Ureter (tissue), 1 donor: ENCODE measurements at regions not wholly inside any gene's neighbourhood (a gene's known extent, or its start where the extent isn't known, plus 50 kb on each side); places are given as distances from the start of the nearest gene placed in this dataset.

ENCODE experiments used
- DNase-seq: peaks from one replicate; pipeline ENCODE4 v3.0.0-alpha.2; 2020; ENCODE audit warnings: low spot score
- donor health status: DM: yes; HTN: yes; CAD: no.

GRCh38 chr16:14337303-14338191, 266.4 kb downstream of the MRTFB start:
- no peak for DNase-seq

GRCh38 chr16:14335297-14335696, 264.2 kb downstream of the MRTFB start:
- no peak for DNase-seq

GRCh38 chr16:14334366-14335080, 263.4 kb downstream of the MRTFB start:
- DNase-seq, result no peak

- DNase-seq, result no peak
Observed at GRCh38 chr16:14333361-14333760, 262.2 kb downstream of the MRTFB start.

GRCh38 chr16:14331020-14331419, 259.9 kb downstream of the MRTFB start:
- DNase-seq, result no peak

- no peak for DNase-seq
Observed at GRCh38 chr16:14329727-14330350, 258.7 kb downstream of the MRTFB start.

- DNase-seq, result no peak
Observed at GRCh38 chr16:14325502-14326401, 254.6 kb downstream of the MRTFB start.

- no peak for DNase-seq
Observed at GRCh38 chr16:14324581-14324980, 253.5 kb downstream of the MRTFB start.

GRCh38 chr16:14322186-14322585, 251.1 kb downstream of the MRTFB start:
- no peak for DNase-seq

GRCh38 chr16:14321542-14321941, 250.4 kb downstream of the MRTFB start:
- DNase-seq, result no peak

GRCh38 chr16:14320406-14320805, 249.3 kb downstream of the MRTFB start:
- no peak for DNase-seq
